Dendritic cell treated with granulocyte-macrophage colony-stimulating factor and Interleukin-4, amounts not matched to agents 40 ng/mL and 50 ng/mL, for 4 days (primary cell): ENCODE measurements at regions not wholly inside any gene's neighbourhood (a gene's known extent, or its start where the extent isn't known, plus 50 kb on each side); places are given as distances from the start of the nearest gene placed in this dataset.

Experiments used
- H3K27ac Mint-ChIP-seq: one replicate; pipeline ENCODE4 v1.8.0; 2022; ENCODE audit warnings: mild to moderate bottlenecking, mixed read lengths
- H3K27me3 Mint-ChIP-seq: one replicate; pipeline ENCODE4 v1.8.0; 2022; ENCODE audit warnings: mild to moderate bottlenecking, mixed read lengths
- H3K36me3 Mint-ChIP-seq: one replicate; pipeline ENCODE4 v1.8.0; 2022; ENCODE audit warnings: low read depth, mixed read lengths
- H3K4me1 Mint-ChIP-seq: one replicate; pipeline ENCODE4 v1.8.0; 2022; ENCODE audit warnings: low read depth, mixed read lengths
- H3K4me3 Mint-ChIP-seq: one replicate; pipeline ENCODE4 v1.8.0; 2022; ENCODE audit warnings: mild to moderate bottlenecking, moderate library complexity, mixed read lengths
- H3K9me3 Mint-ChIP-seq: one replicate; pipeline ENCODE4 v1.8.0; 2022; ENCODE audit warnings: mixed read lengths
- intact Hi-C: fragments of 100-400 bp; cut with micrococcal nuclease; formaldehyde crosslinking; loops from one replicate; pipeline ENCODE4 v1.15.0; 2022

- H3K36me3 Mint-ChIP-seq: no peaks in the 10 kb centered on the region
- no peaks in the 10 kb centered on the region for H3K9me3 Mint-ChIP-seq
- no peak overlapping the region for H3K27ac Mint-ChIP-seq
- H3K4me1 Mint-ChIP-seq: no peaks in the 10 kb centered on the region
- intact Hi-C loops: no loop called here
- H3K4me3 Mint-ChIP-seq: no peak overlapping the region
- H3K27me3 Mint-ChIP-seq: no peaks in the 10 kb centered on the region
These were observed 182.6 kb downstream of the CAAP1 start for GRCh38 chr9:26710008-26710407.

GRCh38 chr9:26706223-26706622 lies 186.4 kb downstream of the CAAP1 start:
- H3K9me3 Mint-ChIP-seq: no peaks in the 10 kb centered on the region
- H3K4me1 Mint-ChIP-seq: no peaks in the 10 kb centered on the region
- no peak overlapping the region for H3K27ac Mint-ChIP-seq
- no peaks in the 10 kb centered on the region for H3K27me3 Mint-ChIP-seq
- intact Hi-C loops: no loop called here
- no peak overlapping the region for H3K4me3 Mint-ChIP-seq
- H3K36me3 Mint-ChIP-seq: no peaks in the 10 kb centered on the region

GRCh38 chr9:26695298-26695622 lies 197.3 kb downstream of the CAAP1 start:
- Mint-ChIP-seq H3K36me3 (no peaks in the 10 kb centered on the region), H3K4me3 (no peak overlapping the region), H3K27me3 (no peaks in the 10 kb centered on the region), H3K27ac (no peak overlapping the region), H3K4me1 (no peaks in the 10 kb centered on the region), H3K9me3 (peaks cover 16% of the 10 kb centered on the region)
- intact Hi-C loops: no loop called here

GRCh38 chr9:26694381-26695297 lies 198.0 kb downstream of the CAAP1 start:
- no peaks in the 10 kb centered on the region for H3K36me3 Mint-ChIP-seq
- no peak overlapping the region for H3K27ac Mint-ChIP-seq
- no peaks in the 10 kb centered on the region for H3K4me1 Mint-ChIP-seq
- H3K27me3 Mint-ChIP-seq: no peaks in the 10 kb centered on the region
- no peak overlapping the region for H3K4me3 Mint-ChIP-seq
- peaks cover 10% of the 10 kb centered on the region for H3K9me3 Mint-ChIP-seq
- intact Hi-C loops: no loop called here

GRCh38 chr9:26689041-26689440 lies 203.6 kb downstream of the CAAP1 start:
- H3K27me3 Mint-ChIP-seq: no peaks in the 10 kb centered on the region
- H3K9me3 Mint-ChIP-seq: no peaks in the 10 kb centered on the region
- H3K27ac Mint-ChIP-seq: no peak overlapping the region
- H3K4me3 Mint-ChIP-seq: no peak overlapping the region
- no peaks in the 10 kb centered on the region for H3K4me1 Mint-ChIP-seq
- no peaks in the 10 kb centered on the region for H3K36me3 Mint-ChIP-seq
- intact Hi-C loops: no loop called here

GRCh38 chr9:26687421-26687820 lies 205.2 kb downstream of the CAAP1 start:
- H3K36me3 Mint-ChIP-seq: no peaks in the 10 kb centered on the region
- intact Hi-C loops: no loop called here
- no peaks in the 10 kb centered on the region for H3K4me1 Mint-ChIP-seq
- no peaks in the 10 kb centered on the region for H3K9me3 Mint-ChIP-seq
- H3K4me3 Mint-ChIP-seq: no peak overlapping the region
- H3K27me3 Mint-ChIP-seq: no peaks in the 10 kb centered on the region
- H3K27ac Mint-ChIP-seq: no peak overlapping the region

GRCh38 chr9:26685818-26686217 lies 206.8 kb downstream of the CAAP1 start:
- no peaks in the 10 kb centered on the region for H3K36me3 Mint-ChIP-seq
- H3K27ac Mint-ChIP-seq: no peak overlapping the region
- no peaks in the 10 kb centered on the region for H3K27me3 Mint-ChIP-seq
- intact Hi-C loops: no loop called here
- H3K9me3 Mint-ChIP-seq: no peaks in the 10 kb centered on the region
- H3K4me1 Mint-ChIP-seq: no peaks in the 10 kb centered on the region
- no peak overlapping the region for H3K4me3 Mint-ChIP-seq

- Mint-ChIP-seq H3K4me3 (no peak overlapping the region), H3K27me3 (no peaks in the 10 kb centered on the region), H3K27ac (no peak overlapping the region), H3K4me1 (no peaks in the 10 kb centered on the region), H3K9me3 (no peaks in the 10 kb centered on the region), H3K36me3 (no peaks in the 10 kb centered on the region)
- intact Hi-C loops: no loop called here
These were observed 208.6 kb downstream of the CAAP1 start for GRCh38 chr9:26684029-26684428.

GRCh38 chr9:26682796-26683496 lies 209.7 kb downstream of the CAAP1 start:
- intact Hi-C loops: no loop called here
- Mint-ChIP-seq H3K36me3 (no peaks in the 10 kb centered on the region), H3K27me3 (no peaks in the 10 kb centered on the region), H3K9me3 (no peaks in the 10 kb centered on the region), H3K4me1 (no peaks in the 10 kb centered on the region), H3K4me3 (no peak overlapping the region), H3K27ac (no peak overlapping the region)

GRCh38 chr9:26682041-26682440 lies 210.6 kb downstream of the CAAP1 start:
- H3K27me3 Mint-ChIP-seq: no peaks in the 10 kb centered on the region
- H3K4me3 Mint-ChIP-seq: no peak overlapping the region
- H3K36me3 Mint-ChIP-seq: no peaks in the 10 kb centered on the region
- no peak overlapping the region for H3K27ac Mint-ChIP-seq
- no peaks in the 10 kb centered on the region for H3K9me3 Mint-ChIP-seq
- intact Hi-C loops: no loop called here
- no peaks in the 10 kb centered on the region for H3K4me1 Mint-ChIP-seq

GRCh38 chr9:26677965-26678706 lies 214.5 kb downstream of the CAAP1 start:
- H3K4me1 Mint-ChIP-seq: no peaks in the 10 kb centered on the region
- H3K9me3 Mint-ChIP-seq: no peaks in the 10 kb centered on the region
- no peaks in the 10 kb centered on the region for H3K27me3 Mint-ChIP-seq
- no peak overlapping the region for H3K27ac Mint-ChIP-seq
- intact Hi-C loops: no loop called here
- H3K36me3 Mint-ChIP-seq: no peaks in the 10 kb centered on the region
- no peak overlapping the region for H3K4me3 Mint-ChIP-seq

- Mint-ChIP-seq H3K9me3 (no peaks in the 10 kb centered on the region), H3K4me1 (no peaks in the 10 kb centered on the region), H3K27ac (no peak overlapping the region), H3K27me3 (no peaks in the 10 kb centered on the region), H3K36me3 (no peaks in the 10 kb centered on the region), H3K4me3 (no peak overlapping the region)
- intact Hi-C loops: no loop called here
These were observed 217.6 kb downstream of the CAAP1 start for GRCh38 chr9:26675035-26675434.

- Mint-ChIP-seq H3K4me1 (no peaks in the 10 kb centered on the region), H3K27ac (no peak overlapping the region), H3K9me3 (no peaks in the 10 kb centered on the region), H3K36me3 (no peaks in the 10 kb centered on the region), H3K4me3 (no peak overlapping the region), H3K27me3 (no peaks in the 10 kb centered on the region)
- intact Hi-C loops: no loop called here
These were observed 219.3 kb downstream of the CAAP1 start for GRCh38 chr9:26673261-26673660.
